ENCODE measurements at regions not wholly inside any gene's neighbourhood (a gene's known extent, or its start where the extent isn't known, plus 50 kb on each side); places are given as distances from the start of the nearest gene placed in this dataset.
"Not testable (repeated sequence)": the region's sequence is repeated elsewhere in the genome, so short reads cannot be mapped to it uniquely, and the experiment has no call there.

- Histone ChIP-seq H3K27me3 (no peaks in the 10 kb centered on the region), H3K36me3 (no peaks in the 10 kb centered on the region), H3K4me1 (peaks cover 0 to 4% of the 10 kb centered on the region in 2 donors), H3K27ac (peak overlapping the region; percentile 9 to 26), H3K4me3 (no peak overlapping the region), H3K9me3 (no peaks in the 10 kb centered on the region)
- intact Hi-C loops (cut with DNase I), result no loop called here
- no peak for TF ChIP-seq CTCF (IDR thresholded peaks at IDR 0.05)
- DNase-seq (ENCODE audit: low spot score in 2 of 2), result no peak
These were observed 281.7 kb upstream of the AMIGO2 start for GRCh38 chr12:47361389-47362021.

GRCh38 chr12:47360771-47361388 is 281.1 kb upstream of the AMIGO2 start:
- DNase-seq (ENCODE audit: low spot score in 2 of 2), result no peak
- Histone ChIP-seq H3K27ac (peak overlapping the region; percentile 9 to 26), H3K27me3 (no peaks in the 10 kb centered on the region), H3K36me3 (no peaks in the 10 kb centered on the region), H3K4me3 (no peak overlapping the region), H3K4me1 (peaks cover 0 to 4% of the 10 kb centered on the region in 2 donors), H3K9me3 (no peaks in the 10 kb centered on the region)
- intact Hi-C loops (cut with DNase I), result no loop called here
- TF ChIP-seq CTCF (IDR thresholded peaks at IDR 0.05), result no peak

GRCh38 chr12:47360093-47360480 is 280.3 kb upstream of the AMIGO2 start:
- no peak overlapping the region for H3K27ac ChIP-seq
- no peak for TF ChIP-seq CTCF (IDR thresholded peaks at IDR 0.05)

GRCh38 chr12:47359310-47360092 is 279.7 kb upstream of the AMIGO2 start:
- H3K36me3 ChIP-seq, result no peaks in the 10 kb centered on the region
- H3K4me1 ChIP-seq, result peaks cover 0 to 4% of the 10 kb centered on the region in 2 donors
- H3K27me3 ChIP-seq, result no peaks in the 10 kb centered on the region
- intact Hi-C loops (cut with DNase I), result no loop called here
- no peak overlapping the region for H3K27ac ChIP-seq
- DNase-seq (ENCODE audit: low spot score in 2 of 2), result no peak
- TF ChIP-seq CTCF (IDR thresholded peaks at IDR 0.05), result no peak
- no peak overlapping the region for H3K4me3 ChIP-seq
- no peaks in the 10 kb centered on the region for H3K9me3 ChIP-seq

More at GRCh38 chr12:47360093-47360480, 280.3 kb upstream of the AMIGO2 start:
- DNase-seq (ENCODE audit: low spot score in 2 of 2), result no peak
- Histone ChIP-seq H3K9me3 (no peaks in the 10 kb centered on the region), H3K4me3 (no peak overlapping the region), H3K36me3 (no peaks in the 10 kb centered on the region), H3K27me3 (no peaks in the 10 kb centered on the region), H3K4me1 (peaks cover 0 to 4% of the 10 kb centered on the region in 2 donors)
- intact Hi-C loops (cut with DNase I), result no loop called here

GRCh38 chr12:47357006-47357405 is 277.2 kb upstream of the AMIGO2 start:
- DNase-seq (ENCODE audit: low spot score in 2 of 2); H3K36me3 ChIP-seq; H3K4me3 ChIP-seq; H3K27ac ChIP-seq; H3K9me3 ChIP-seq; H3K27me3 ChIP-seq; H3K4me1 ChIP-seq; intact Hi-C loops (cut with DNase I): not testable (repeated sequence)

GRCh38 chr12:47356129-47356700 is 276.5 kb upstream of the AMIGO2 start:
- Histone ChIP-seq H3K9me3 (no peaks in the 10 kb centered on the region), H3K4me3 (no peak overlapping the region), H3K27ac (no peak overlapping the region), H3K4me1 (no peaks in the 10 kb centered on the region), H3K27me3 (no peaks in the 10 kb centered on the region), H3K36me3 (no peaks in the 10 kb centered on the region)
- no peak for TF ChIP-seq CTCF (IDR thresholded peaks at IDR 0.05)
- intact Hi-C loops (cut with DNase I), result no loop called here
- DNase-seq (ENCODE audit: low spot score in 2 of 2), result no peak

All from ascending aorta (tissue), 2 donors.